Activated T-cell treated with anti-CD3 and anti-CD28 coated beads, Interleukin-2, amount 50 U/mL, for 24 hours (primary cell): ENCODE measurements at regions not wholly inside any gene's neighbourhood (a gene's known extent, or its start where the extent isn't known, plus 50 kb on each side); places are given as distances from the start of the nearest gene placed in this dataset.

Experiments
- DNase-seq: peaks from one replicate; pipeline ENCODE4 v3.0.0-alpha.2; 2020
- H3K27ac Mint-ChIP-seq: 2 replicates; pipeline ENCODE4 v1.8.0; 2020; ENCODE audit warnings: mild to moderate bottlenecking, mixed read lengths
- H3K27me3 Mint-ChIP-seq: 2 replicates; pipeline ENCODE4 v1.8.0; 2020; ENCODE audit warnings: mixed read lengths
- H3K36me3 Mint-ChIP-seq: 2 replicates; pipeline ENCODE4 v1.8.0; 2020; ENCODE audit warnings: low read depth, mixed read lengths
- H3K4me1 Mint-ChIP-seq: 2 replicates; pipeline ENCODE4 v1.8.0; 2020; ENCODE audit warnings: low read depth, mixed read lengths
- H3K4me3 Mint-ChIP-seq: 2 replicates; pipeline ENCODE4 v1.8.0; 2020; ENCODE audit warnings: mild to moderate bottlenecking, moderate library complexity, mixed read lengths
- H3K9me3 Mint-ChIP-seq: 2 replicates; pipeline ENCODE4 v1.8.0; 2020; ENCODE audit warnings: mixed read lengths

- Mint-ChIP-seq H3K27ac (no peak overlapping the region), H3K36me3 (no peaks in the 10 kb centered on the region), H3K4me3 (no peak overlapping the region), H3K9me3 (no peaks in the 10 kb centered on the region), H3K27me3 (no peaks in the 10 kb centered on the region), H3K4me1 (no peaks in the 10 kb centered on the region)
- no peak for DNase-seq
These were observed 162.0 kb upstream of the C21orf91 start for GRCh38 chr21:17981060-17981740.

DNA sequence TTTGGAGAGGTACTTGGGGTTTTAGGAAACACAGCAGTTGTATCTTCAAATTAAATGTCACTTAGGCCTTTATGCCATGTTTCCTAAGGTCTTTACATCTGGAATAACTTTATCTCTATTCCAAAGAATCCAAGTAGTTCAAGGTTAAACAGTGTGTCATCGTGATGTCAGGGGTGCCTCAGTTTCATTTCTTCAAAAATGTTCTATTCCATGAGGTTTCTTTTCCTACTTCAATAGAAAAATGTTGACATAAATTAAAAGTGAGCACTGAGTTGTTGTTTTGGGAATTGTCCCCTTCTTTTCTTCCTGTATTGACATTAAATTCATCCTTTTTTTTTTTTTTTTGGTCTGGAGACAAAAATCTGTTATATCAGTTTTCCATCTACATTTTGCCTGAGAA lies 160.6 kb upstream of the C21orf91 start:
- H3K4me3 Mint-ChIP-seq, result no peak overlapping the region
- H3K27ac Mint-ChIP-seq, result no peak overlapping the region
- DNase-seq, result no peak
- no peaks in the 10 kb centered on the region for H3K36me3 Mint-ChIP-seq
- H3K4me1 Mint-ChIP-seq, result no peaks in the 10 kb centered on the region
- H3K27me3 Mint-ChIP-seq, result no peaks in the 10 kb centered on the region
- H3K9me3 Mint-ChIP-seq, result no peaks in the 10 kb centered on the region

GRCh38 chr21:17978895-17979294 lies 159.7 kb upstream of the C21orf91 start:
- no peak overlapping the region for H3K4me3 Mint-ChIP-seq
- DNase-seq, result no peak
- no peaks in the 10 kb centered on the region for H3K9me3 Mint-ChIP-seq
- H3K27ac Mint-ChIP-seq, result no peak overlapping the region
- H3K4me1 Mint-ChIP-seq, result no peaks in the 10 kb centered on the region
- H3K27me3 Mint-ChIP-seq, result no peaks in the 10 kb centered on the region
- no peaks in the 10 kb centered on the region for H3K36me3 Mint-ChIP-seq

DNA sequence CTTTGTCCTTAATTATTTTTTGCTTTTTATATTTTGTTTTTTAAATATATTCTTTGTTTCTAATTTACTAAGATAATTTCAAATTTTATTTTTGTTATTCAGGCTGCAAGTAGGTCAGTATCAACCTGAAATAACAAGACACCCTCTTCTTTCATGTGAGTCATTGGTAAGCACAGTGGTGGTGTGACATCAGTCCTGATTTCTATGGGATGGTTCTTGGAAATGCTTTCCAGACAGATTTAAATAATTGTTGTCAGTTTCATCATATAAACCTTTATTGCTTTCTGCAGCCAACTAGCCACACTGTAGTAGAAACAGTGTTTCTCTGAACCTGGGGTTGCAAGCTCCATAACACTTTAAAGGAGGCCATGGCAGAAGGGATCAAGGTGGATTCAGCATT lies 157.5 kb upstream of the C21orf91 start:
- H3K27ac Mint-ChIP-seq, result no peak overlapping the region
- H3K4me3 Mint-ChIP-seq, result no peak overlapping the region
- H3K36me3 Mint-ChIP-seq, result no peaks in the 10 kb centered on the region

DNA sequence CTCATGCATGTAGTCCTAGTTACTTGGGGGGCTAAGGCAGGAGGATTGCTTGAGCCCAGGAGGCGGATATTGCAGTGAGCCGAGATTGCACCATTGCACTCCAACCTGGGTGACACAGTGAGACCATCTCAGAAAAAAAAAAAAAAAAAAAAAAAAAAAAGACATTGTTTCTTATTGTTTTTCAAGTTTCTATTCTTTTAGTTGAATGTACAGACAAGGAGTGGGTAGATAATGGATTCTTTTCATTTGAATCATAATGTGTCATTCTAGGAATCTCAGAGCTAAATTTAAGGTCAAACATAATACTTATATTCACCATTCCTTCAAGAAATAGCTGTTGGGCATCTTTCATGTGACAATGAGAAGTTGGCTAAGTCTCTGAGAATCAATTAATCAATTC lies 157.0 kb upstream of the C21orf91 start:
- Mint-ChIP-seq H3K27me3 (no peaks in the 10 kb centered on the region), H3K27ac (no peak overlapping the region), H3K4me1 (no peaks in the 10 kb centered on the region), H3K4me3 (no peak overlapping the region), H3K36me3 (no peaks in the 10 kb centered on the region), H3K9me3 (no peaks in the 10 kb centered on the region)
- DNase-seq, result no peak

More for the DNA sequence above, 157.5 kb upstream of the C21orf91 start:
- Mint-ChIP-seq H3K9me3 (no peaks in the 10 kb centered on the region), H3K4me1 (no peaks in the 10 kb centered on the region), H3K27me3 (no peaks in the 10 kb centered on the region)
- DNase-seq, result no peak

- Mint-ChIP-seq H3K27ac (no peak overlapping the region), H3K4me1 (no peaks in the 10 kb centered on the region), H3K27me3 (peaks cover 3% of the 10 kb centered on the region), H3K9me3 (no peaks in the 10 kb centered on the region), H3K4me3 (no peak overlapping the region), H3K36me3 (no peaks in the 10 kb centered on the region)
- no peak for DNase-seq
These were observed 148.2 kb upstream of the C21orf91 start for GRCh38 chr21:17967319-17967718.

GRCh38 chr21:17964716-17965115 lies 145.6 kb upstream of the C21orf91 start:
- H3K9me3 Mint-ChIP-seq, result no peaks in the 10 kb centered on the region
- H3K4me3 Mint-ChIP-seq, result no peak overlapping the region
- no peaks in the 10 kb centered on the region for H3K36me3 Mint-ChIP-seq
- peaks cover 5% of the 10 kb centered on the region for H3K27me3 Mint-ChIP-seq
- no peak overlapping the region for H3K27ac Mint-ChIP-seq
- DNase-seq, result no peak
- H3K4me1 Mint-ChIP-seq, result no peaks in the 10 kb centered on the region

DNA sequence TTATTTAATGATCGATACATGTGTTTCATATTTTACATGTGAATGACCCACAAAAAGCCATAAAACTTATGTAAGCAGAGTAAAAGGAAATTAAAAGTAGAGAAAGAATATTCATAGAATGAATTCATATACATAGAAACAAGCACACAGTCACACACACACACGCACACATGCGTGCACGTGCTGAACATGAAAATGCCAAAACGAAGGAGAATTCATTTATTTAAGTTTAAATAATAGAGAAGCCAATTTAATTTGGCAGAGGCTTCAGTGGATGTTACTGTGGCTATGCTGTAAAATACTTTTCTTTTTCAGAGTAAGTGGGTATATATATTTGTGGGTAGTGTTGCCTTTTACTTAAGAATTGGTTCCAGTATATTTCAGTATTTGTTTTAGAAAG lies 145.0 kb upstream of the C21orf91 start:
- peaks cover 5% of the 10 kb centered on the region for H3K27me3 Mint-ChIP-seq
- H3K36me3 Mint-ChIP-seq, result no peaks in the 10 kb centered on the region
- DNase-seq, result no peak
- H3K4me3 Mint-ChIP-seq, result no peak overlapping the region
- H3K27ac Mint-ChIP-seq, result no peak overlapping the region
- H3K9me3 Mint-ChIP-seq, result no peaks in the 10 kb centered on the region
- H3K4me1 Mint-ChIP-seq, result no peaks in the 10 kb centered on the region

- H3K27me3 Mint-ChIP-seq, result peaks cover 6% of the 10 kb centered on the region
- peaks cover under 1% of the 10 kb centered on the region for H3K9me3 Mint-ChIP-seq
- H3K4me3 Mint-ChIP-seq, result no peak overlapping the region
- H3K4me1 Mint-ChIP-seq, result no peaks in the 10 kb centered on the region
- H3K36me3 Mint-ChIP-seq, result no peaks in the 10 kb centered on the region
- no peak overlapping the region for H3K27ac Mint-ChIP-seq
- no peak for DNase-seq
These were observed 131.4 kb upstream of the C21orf91 start for GRCh38 chr21:17950591-17950990.

- H3K9me3 Mint-ChIP-seq, result peaks cover 7% of the 10 kb centered on the region
- H3K4me3 Mint-ChIP-seq, result no peak overlapping the region
- H3K27me3 Mint-ChIP-seq, result peaks cover 8% of the 10 kb centered on the region
- H3K36me3 Mint-ChIP-seq, result no peaks in the 10 kb centered on the region
- no peaks in the 10 kb centered on the region for H3K4me1 Mint-ChIP-seq
- H3K27ac Mint-ChIP-seq, result no peak overlapping the region
- DNase-seq, result no peak
These were observed 130.3 kb upstream of the C21orf91 start for GRCh38 chr21:17949421-17949820.

- DNase-seq, result no peak
- no peaks in the 10 kb centered on the region for H3K36me3 Mint-ChIP-seq
- no peak overlapping the region for H3K4me3 Mint-ChIP-seq
- no peaks in the 10 kb centered on the region for H3K4me1 Mint-ChIP-seq
- peaks cover 11% of the 10 kb centered on the region for H3K9me3 Mint-ChIP-seq
- peaks cover 8% of the 10 kb centered on the region for H3K27me3 Mint-ChIP-seq
- H3K27ac Mint-ChIP-seq, result no peak overlapping the region
These were observed 128.4 kb upstream of the C21orf91 start for GRCh38 chr21:17947531-17947930.

GRCh38 chr21:17931080-17931479 lies 111.9 kb upstream of the C21orf91 start:
- no peak overlapping the region for H3K27ac Mint-ChIP-seq
- DNase-seq, result no peak
- H3K27me3 Mint-ChIP-seq, result no peaks in the 10 kb centered on the region
- no peak overlapping the region for H3K4me3 Mint-ChIP-seq
- H3K9me3 Mint-ChIP-seq, result no peaks in the 10 kb centered on the region
- no peaks in the 10 kb centered on the region for H3K4me1 Mint-ChIP-seq
- H3K36me3 Mint-ChIP-seq, result no peaks in the 10 kb centered on the region

DNA sequence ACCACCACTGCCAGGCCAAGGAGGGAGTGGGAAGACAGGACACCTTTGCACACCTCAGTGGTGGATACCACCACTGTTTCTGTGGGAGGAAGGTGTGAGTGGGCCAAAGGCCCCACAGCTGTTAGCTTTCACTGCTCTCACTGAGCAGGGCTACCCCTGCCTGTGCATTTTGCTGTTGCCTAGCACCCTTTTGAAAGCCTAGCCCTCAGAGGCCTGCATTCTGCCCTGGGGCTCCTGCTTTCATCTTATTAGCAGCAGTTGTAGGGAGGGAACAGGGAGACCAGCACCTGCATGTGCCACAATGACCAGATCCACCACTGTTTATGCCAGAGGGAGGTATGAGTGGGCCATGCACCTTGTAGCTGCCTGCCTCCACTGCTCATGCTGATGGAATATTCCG lies 110.9 kb upstream of the C21orf91 start:
- Mint-ChIP-seq H3K36me3 (no peaks in the 10 kb centered on the region), H3K9me3 (no peaks in the 10 kb centered on the region), H3K4me3 (no peak overlapping the region), H3K27ac (no peak overlapping the region), H3K4me1 (no peaks in the 10 kb centered on the region), H3K27me3 (no peaks in the 10 kb centered on the region)
- no peak for DNase-seq

DNA sequence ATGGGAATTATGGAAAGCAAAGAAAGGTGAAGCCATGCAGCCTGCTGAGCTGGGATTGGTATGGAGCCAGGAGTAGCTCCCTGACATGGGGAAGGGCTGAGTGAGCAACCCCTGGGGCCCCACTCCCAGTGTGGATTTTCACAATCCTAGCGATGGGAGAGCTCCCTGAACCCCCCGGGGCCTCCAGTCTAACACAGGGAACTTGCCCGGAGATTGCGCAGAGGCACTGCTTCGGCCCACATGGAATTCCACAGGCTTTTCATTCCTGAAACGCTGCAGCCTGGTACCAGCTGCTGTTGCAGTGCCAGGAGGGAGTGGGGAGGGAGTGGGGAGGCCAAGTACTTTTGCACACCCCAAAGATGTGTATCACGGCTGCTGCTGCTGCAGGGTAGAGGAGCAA lies 110.4 kb upstream of the C21orf91 start:
- Mint-ChIP-seq H3K4me3 (no peak overlapping the region), H3K4me1 (peaks cover 2% of the 10 kb centered on the region), H3K27me3 (no peaks in the 10 kb centered on the region), H3K27ac (no peak overlapping the region), H3K36me3 (no peaks in the 10 kb centered on the region), H3K9me3 (no peaks in the 10 kb centered on the region)
- no peak for DNase-seq

GRCh38 chr21:17925899-17926298 lies 106.7 kb upstream of the C21orf91 start:
- H3K36me3 Mint-ChIP-seq, result no peaks in the 10 kb centered on the region
- H3K4me3 Mint-ChIP-seq, result no peak overlapping the region
- no peaks in the 10 kb centered on the region for H3K27me3 Mint-ChIP-seq
- no peak overlapping the region for H3K27ac Mint-ChIP-seq
- peaks cover 3% of the 10 kb centered on the region for H3K9me3 Mint-ChIP-seq
- H3K4me1 Mint-ChIP-seq, result peaks cover 2% of the 10 kb centered on the region
- no peak for DNase-seq
